HPDE6-E6E7 (cell line): ENCODE measurements at regions not wholly inside any gene's neighbourhood (a gene's known extent, or its start where the extent isn't known, plus 50 kb on each side); places are given as distances from the start of the nearest gene placed in this dataset.
"Not testable (repeated sequence)": the region's sequence is repeated elsewhere in the genome, so short reads cannot be mapped to it uniquely, and the experiment has no call there.

Experiments used
- DNase-seq: peaks from one replicate; pipeline ENCODE4 v3.0.0; 2011; ENCODE audit warnings: missing footprints; ENCODE audit errors: extremely low spot score

DNA sequence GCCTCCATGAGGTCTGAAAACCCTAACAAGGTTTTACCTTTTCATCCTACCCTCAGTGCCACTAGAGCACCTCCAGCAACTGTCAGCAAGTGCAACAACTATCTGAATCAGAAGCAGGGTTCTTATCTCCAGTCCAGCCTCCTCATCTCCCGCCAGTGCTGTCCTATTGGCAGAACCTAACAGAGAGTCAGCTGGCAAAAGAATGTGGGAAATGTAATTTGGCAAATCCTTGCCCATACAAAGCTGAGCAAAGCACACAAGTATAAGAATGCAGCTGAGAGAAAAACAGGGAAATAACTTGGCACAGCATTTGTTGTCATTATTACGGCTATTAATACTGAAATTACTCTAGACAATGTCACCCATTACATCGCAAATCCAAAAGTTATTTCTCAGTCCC, 124.2 kb downstream of the ATP6V1G3 start:
- no peak for DNase-seq

DNA sequence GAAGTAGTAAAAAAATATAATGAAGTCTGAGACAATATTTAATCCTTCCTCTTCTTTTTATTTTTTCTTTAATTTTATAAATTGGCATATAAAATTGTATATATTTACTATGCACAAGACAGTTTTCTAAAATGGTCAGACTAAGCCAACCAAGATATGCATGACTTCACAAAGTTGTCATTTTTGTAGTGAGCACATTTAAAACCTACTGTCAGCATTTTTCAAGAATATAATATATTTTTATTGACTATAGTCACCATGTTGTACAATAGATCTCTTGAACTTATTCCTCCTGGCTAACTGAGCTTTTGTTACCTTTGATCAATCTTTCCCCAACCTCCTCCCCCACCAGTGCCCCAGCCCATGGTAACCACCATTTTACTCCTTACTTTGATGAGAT, 129.2 kb downstream of the ATP6V1G3 start:
- DNase-seq, result no peak

DNA sequence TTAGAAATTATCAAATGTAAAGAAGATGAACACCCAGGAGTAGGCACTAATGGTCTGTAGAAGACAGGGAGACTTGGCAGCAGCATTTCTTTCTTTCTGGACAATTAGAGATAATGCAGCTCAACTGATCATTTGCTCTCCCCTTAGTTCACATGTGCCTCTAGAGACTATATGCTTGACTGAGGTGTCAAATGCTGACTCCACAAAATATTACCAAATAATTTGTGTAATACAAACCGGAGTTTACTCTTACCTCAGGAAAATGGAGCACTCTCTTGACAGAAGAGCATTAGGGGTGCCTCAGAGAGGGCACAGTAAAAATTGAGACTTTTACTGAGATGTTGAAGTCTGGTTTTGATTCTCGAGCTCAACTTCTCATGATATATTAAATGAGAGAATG, 131.8 kb downstream of the ATP6V1G3 start:
- DNase-seq, result no peak

DNA sequence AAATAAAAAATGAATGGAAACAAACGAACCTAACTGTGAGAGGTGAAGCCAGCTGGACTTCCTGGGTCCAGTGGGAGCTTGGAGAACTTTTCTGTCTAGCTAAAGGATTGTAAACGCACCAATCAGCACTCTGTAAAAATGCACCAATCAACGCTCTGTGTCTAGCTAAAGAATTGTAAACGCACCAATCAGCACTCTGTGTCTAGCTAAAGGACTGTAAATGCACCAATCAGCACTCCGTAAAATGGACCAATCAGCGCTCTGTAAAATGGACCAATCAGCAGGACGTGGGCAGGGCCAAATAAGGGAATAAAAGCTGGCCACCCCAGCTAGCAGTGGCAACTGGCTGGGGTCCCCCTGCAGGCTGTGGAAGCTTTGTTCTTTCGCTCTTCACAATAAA, 135.8 kb downstream of the ATP6V1G3 start:
- not testable (repeated sequence) for DNase-seq

DNA sequence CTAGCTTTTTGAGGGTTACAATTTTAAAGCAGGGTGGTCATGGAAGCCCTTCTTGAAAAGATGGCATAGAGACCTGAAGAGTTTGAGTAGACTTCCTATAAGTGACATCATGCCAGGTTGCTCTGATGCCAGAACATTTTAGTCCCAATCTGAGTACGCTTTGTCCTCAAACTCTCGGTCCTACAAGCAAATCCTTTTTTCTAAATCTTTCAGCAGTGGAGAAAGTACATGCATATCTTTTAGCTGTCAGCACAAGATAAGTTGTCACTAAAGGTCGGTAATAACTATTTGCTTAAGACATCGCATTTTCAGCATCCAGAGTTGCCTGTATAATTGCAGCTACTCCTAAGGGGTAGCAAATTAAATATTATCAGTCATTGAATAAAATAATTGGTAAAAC, 140.4 kb downstream of the ATP6V1G3 start:
- no peak for DNase-seq

DNA sequence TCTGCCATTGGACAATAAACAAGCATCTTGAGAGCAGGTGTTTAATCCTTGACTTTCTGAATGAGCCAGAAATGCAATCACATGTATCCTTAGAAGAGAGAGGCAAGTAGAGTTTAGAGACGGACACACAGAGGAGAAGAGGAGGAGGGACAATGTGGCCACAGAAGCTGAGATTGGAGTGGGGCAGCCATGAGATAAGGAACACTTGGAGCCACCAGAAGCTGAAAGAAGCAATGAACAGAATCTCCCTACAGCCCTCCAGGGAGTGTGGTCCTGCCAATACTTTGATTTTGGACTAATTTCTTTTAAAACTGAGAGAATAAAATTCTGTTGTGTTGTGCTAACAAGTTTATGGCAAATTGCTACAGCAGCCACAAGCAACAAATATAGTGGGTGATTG, 141.0 kb downstream of the ATP6V1G3 start:
- DNase-seq, result no peak

DNA sequence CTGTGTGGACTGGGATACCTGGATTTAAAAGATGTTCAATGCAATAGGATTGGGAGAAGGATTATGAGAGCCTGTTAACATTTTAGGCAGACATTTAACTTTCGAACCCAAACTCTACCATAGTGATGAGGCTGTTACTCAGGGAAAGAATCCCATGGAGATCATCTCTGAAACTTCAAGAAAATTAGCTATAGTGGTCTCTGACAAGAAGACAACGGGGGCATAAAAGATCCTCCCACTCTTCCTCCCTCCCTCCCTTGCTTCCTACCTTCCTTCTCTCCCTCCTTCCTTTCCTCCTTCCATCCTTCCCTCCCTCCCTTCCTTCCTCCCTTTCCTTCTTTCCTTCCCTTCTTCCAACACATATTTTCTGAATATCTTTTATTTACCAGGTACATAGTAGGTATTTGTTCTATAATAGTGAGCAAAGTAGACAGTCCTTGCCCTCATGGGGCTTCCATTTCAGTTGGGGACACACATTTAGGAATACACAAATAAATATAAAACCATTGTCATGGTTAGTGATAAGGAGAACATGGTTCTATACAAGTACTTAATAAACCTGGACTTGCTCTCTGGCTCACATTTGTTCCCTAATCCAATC, 143.2 kb downstream of the ATP6V1G3 start:
- DNase-seq, result no peak

DNA sequence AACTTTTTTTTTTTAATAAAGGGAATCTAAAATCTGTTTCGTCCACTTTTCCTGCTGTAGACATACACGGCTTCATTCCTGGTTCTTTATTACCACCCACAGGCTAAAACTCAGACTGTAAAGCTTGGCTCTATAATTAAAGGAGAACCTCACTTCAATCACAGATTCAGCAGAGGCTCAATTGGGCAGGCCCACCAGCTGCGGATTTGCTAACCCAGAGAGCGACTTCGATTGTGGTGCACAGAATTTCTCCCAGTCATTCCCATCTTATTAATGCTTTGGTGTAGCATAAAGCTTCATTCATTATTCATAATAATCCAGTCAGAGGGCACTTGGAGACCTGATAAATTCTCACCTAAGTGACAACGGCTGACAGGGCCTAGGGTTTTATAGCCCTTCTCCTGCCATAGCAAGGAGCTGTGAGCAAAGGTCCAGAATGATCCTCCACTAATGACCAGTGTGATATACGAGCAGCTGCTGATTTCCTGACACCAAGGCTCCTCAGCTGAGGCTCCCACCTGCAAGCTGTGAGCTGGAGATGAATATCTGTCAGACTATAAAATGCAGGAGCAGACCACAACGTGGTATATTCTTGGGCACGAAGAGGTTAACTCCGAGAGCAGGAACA, 149.0 kb downstream of the ATP6V1G3 start:
- DNase-seq, result no peak

DNA sequence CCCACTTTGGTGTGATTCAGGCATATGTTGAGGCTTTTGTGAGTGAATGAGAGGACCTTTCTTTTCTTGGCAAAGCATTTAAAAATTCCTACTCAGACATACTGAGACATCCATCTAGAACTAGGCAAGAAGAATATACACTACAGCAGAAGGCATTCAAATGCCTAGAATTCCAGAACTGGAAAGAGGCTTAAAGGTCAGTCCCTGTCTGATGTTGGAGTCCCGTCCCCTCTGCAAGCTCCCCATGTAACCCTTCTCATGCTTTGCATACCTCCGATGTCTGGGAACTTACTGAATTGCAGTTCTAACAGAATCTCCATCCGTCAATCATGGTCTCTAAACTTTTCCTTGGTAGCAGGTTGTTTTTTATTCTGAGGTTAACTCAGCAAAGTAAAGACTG, 152.9 kb downstream of the ATP6V1G3 start:
- DNase-seq, result no peak

DNA sequence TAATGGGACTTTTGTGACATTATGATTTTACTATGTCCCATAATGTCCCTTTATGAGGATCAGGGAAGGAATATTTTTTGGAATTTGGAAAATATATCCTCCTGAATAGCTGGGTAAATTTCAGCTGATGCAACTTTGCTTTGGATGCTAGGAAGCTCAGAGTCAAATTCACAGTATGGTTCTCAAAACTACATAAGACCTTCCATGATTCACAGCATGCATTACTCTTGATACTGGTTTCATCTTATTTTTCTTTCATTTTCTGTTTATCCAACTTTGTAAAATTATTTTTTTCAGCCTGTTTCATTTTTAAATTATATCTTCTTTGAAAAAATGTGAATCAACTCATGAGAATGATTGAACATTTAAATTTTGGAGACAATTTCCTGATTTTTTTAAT, 160.2 kb downstream of the ATP6V1G3 start:
- no peak for DNase-seq

DNA sequence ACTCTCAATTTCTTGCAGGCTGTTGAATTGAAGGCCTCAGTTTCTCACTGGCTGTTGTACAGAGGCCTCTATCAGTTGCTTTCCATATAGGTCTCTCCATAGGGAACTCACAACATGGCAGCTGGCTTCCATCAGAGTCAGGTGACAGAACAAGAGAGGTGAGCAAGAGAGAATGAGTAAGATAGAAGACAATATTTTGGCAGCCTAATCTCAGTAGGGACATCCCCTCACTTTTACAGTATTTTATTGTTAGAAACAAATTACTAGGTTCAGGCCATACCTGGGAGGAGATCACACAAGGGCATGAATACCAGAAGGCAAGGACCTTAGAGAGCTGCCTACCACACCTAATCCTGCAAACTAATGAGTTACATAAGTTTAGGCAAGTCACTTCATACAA, 162.8 kb downstream of the ATP6V1G3 start:
- DNase-seq, result no peak

DNA sequence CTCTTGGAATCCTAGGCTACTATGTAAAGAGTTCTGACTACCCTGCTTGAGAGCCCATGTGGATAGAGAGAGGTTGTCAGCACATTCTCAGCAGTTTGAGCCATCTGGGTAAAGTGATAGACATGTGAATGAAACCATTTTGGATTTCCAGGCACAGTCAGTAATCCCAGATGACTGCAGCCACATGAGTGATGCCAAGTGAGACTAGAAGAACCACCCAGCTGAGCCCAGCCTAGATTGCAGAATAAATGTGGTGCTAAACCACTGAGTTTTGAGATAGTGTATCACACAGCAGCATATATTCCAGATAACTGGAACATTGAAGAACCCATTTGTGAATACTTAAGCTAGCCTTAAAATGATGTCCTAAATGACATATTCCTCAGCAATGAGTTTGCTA, 166.2 kb downstream of the ATP6V1G3 start:
- no peak for DNase-seq

DNA sequence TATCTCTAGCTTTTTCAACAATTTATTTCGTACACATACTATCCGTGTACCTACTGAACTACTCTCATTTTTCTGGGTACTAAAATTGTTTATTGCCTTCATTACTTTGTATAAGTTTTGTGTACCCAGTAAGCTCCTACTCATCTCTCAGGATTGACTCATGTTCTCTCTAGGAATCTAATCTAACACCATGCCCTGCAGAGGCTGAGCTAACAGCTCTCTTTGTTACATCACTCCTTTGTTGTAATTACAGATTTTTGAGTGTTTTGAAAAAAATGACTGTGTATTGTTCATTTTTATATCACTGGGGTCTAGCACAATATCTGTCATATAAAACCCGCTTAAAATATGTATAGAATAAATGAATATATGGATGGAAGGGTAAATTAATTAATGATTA, 167.1 kb downstream of the ATP6V1G3 start:
- DNase-seq, result no peak
